ENCODE measurements at regions not wholly inside any gene's neighbourhood (a gene's known extent, or its start where the extent isn't known, plus 50 kb on each side); places are given as distances from the start of the nearest gene placed in this dataset.
"Not testable (repeated sequence)": the region's sequence is repeated elsewhere in the genome, so short reads cannot be mapped to it uniquely, and the experiment has no call there.

DNA sequence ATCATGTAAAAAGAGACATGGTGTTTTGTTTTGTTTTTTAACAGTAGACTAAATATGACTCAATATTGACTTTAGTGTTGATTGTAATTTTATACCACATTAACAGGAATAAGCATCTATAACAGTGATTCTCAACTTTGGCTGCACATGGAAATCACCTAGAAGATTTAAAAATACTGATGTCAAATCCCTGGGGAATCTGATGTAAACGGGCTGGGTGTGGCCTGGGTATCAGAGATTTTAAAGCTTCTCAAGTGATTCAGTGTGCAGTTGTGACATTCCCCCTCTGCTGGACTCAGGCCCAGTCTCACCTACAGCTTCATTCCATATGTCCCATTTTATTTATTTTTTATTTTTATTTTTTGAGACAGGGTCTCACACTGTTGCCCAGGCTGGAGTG is 82.8 kb upstream of the ATP8B1 start:
- H3K27ac Mint-ChIP-seq (ENCODE audit: low read depth), result no peak overlapping the region
- ATAC-seq (replicated peaks; ENCODE audit: extremely low read depth, poor library complexity, severe bottlenecking), result no peak
- DNase-seq (ENCODE audit: low spot score in 2 of 2), result no peak
- H3K4me3 Mint-ChIP-seq, result no peak overlapping the region
- no peaks in the 10 kb centered on the region for H3K36me3 Mint-ChIP-seq (ENCODE audit: insufficient read depth)
- H3K9me3 Mint-ChIP-seq, result no peaks in the 10 kb centered on the region
- H3K27me3 Mint-ChIP-seq, result no peaks in the 10 kb centered on the region
- H3K4me1 Mint-ChIP-seq, result no peaks in the 10 kb centered on the region

GRCh38 chr18:57882465-57882864 is 79.3 kb upstream of the ATP8B1 start:
- no peaks in the 10 kb centered on the region for H3K4me1 Mint-ChIP-seq
- H3K4me3 Mint-ChIP-seq, result no peak overlapping the region
- no peak overlapping the region for H3K27ac Mint-ChIP-seq (ENCODE audit: low read depth)
- no peak for DNase-seq (ENCODE audit: low spot score in 2 of 2)
- H3K9me3 Mint-ChIP-seq, result peaks cover 6% of the 10 kb centered on the region
- no peaks in the 10 kb centered on the region for H3K36me3 Mint-ChIP-seq (ENCODE audit: insufficient read depth)
- ATAC-seq (replicated peaks; ENCODE audit: extremely low read depth, poor library complexity, severe bottlenecking), result no peak
- peaks cover 19% of the 10 kb centered on the region for H3K27me3 Mint-ChIP-seq

DNA sequence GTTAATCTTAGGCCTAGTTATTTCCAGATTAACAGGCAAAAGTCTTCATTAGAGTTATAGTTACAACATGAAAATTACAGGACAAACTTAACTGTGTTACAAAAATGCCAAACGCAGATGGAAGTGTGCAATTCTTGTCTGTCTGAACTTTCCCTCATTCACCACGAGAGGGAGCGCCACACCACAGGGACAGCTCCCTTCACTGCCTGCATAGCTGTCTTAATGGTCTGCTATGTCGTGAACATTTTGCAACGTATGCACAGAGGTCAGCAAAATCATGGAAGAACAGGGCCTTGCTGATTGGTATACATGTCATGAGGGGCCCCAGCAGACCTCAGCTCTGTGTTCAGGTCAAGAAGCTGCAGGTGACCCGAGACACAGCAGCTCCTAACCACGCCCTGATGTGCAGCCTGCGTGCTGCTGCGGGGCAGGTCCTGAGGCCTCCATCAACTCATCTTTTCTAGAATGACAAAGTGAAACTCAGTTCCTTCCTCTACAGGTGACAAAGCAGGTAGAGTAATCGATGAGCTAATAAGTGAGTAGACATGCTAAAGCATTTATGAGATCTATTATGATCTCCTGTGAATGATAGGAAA is 78.8 kb upstream of the ATP8B1 start:
- Mint-ChIP-seq H3K9me3 (peaks cover 6% of the 10 kb centered on the region), H3K27me3 (peaks cover 24% of the 10 kb centered on the region), H3K4me1 (no peaks in the 10 kb centered on the region), H3K4me3 (no peak overlapping the region), H3K27ac (ENCODE audit: low read depth) (no peak overlapping the region), H3K36me3 (ENCODE audit: insufficient read depth) (no peaks in the 10 kb centered on the region)
- DNase-seq (ENCODE audit: low spot score in 2 of 2) (peak in 1 of 2 donors; percentile 17), ATAC-seq (replicated peaks; ENCODE audit: extremely low read depth, poor library complexity, severe bottlenecking) (no peak)

DNA sequence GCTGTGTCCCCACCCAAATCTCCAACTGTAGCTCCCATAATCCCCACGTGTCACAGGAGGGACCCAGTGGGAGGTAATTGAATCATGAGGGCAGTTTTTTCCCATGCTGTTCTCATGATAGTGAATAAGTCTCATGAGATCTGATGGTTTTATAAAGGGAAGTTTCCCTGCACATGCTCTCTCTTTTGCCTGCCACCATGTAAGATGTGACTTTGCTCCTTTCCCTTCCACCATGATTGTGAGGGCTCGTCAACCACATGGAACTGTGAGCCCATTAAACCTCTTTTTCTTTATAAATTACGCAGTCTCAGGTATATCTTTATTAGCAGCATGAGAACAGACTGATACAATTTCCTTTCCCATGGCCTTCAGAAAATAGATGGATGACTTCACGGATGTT is 76.8 kb upstream of the ATP8B1 start:
- not testable (repeated sequence) for H3K4me3 Mint-ChIP-seq; H3K27ac Mint-ChIP-seq (ENCODE audit: low read depth); H3K9me3 Mint-ChIP-seq; H3K36me3 Mint-ChIP-seq (ENCODE audit: insufficient read depth); ATAC-seq (replicated peaks; ENCODE audit: extremely low read depth, poor library complexity, severe bottlenecking); H3K4me1 Mint-ChIP-seq; DNase-seq (ENCODE audit: low spot score in 2 of 2)
- peaks cover 24% of the 10 kb centered on the region for H3K27me3 Mint-ChIP-seq

GRCh38 chr18:57869221-57869620 is 66.1 kb upstream of the ATP8B1 start:
- DNase-seq (ENCODE audit: low spot score in 2 of 2) (no peak), ATAC-seq (replicated peaks; ENCODE audit: extremely low read depth, poor library complexity, severe bottlenecking) (no peak)
- no peaks in the 10 kb centered on the region for H3K36me3 Mint-ChIP-seq (ENCODE audit: insufficient read depth)
- peaks cover 12% of the 10 kb centered on the region for H3K27me3 Mint-ChIP-seq
- no peaks in the 10 kb centered on the region for H3K4me1 Mint-ChIP-seq
- no peak overlapping the region for H3K4me3 Mint-ChIP-seq
- no peak overlapping the region for H3K27ac Mint-ChIP-seq (ENCODE audit: low read depth)
- H3K9me3 Mint-ChIP-seq, result peaks cover 16% of the 10 kb centered on the region

DNA sequence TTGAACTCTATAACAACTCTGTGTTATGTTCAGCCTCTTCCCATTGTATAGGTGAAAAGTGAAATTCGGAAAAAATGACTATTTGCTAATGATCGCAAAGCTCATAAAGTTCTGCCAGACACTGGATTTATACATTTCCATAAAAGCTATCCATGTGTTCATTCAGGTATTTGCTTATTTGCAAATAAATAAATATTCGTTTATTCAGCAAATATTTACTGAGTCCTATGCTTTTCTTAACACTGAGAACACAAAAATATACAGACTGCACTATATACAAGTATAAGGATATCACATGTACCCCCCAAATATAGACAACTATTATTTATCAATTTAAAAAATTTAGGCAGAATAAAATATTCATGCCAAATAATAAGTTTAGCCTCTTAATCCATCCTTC is 63.2 kb upstream of the ATP8B1 start:
- Mint-ChIP-seq H3K4me3 (no peak overlapping the region), H3K9me3 (peaks cover 1% of the 10 kb centered on the region), H3K27ac (ENCODE audit: low read depth) (no peak overlapping the region), H3K27me3 (peaks cover 20% of the 10 kb centered on the region), H3K36me3 (ENCODE audit: insufficient read depth) (no peaks in the 10 kb centered on the region), H3K4me1 (no peaks in the 10 kb centered on the region)
- no peak for DNase-seq (ENCODE audit: low spot score in 2 of 2)
- ATAC-seq (replicated peaks; ENCODE audit: extremely low read depth, poor library complexity, severe bottlenecking), result no peak

GRCh38 chr18:57864615-57865121 is 61.6 kb upstream of the ATP8B1 start:
- H3K4me1 Mint-ChIP-seq, result no peaks in the 10 kb centered on the region
- H3K4me3 Mint-ChIP-seq, result no peak overlapping the region
- ATAC-seq (replicated peaks; ENCODE audit: extremely low read depth, poor library complexity, severe bottlenecking), result no peak
- DNase-seq (ENCODE audit: low spot score in 2 of 2), result no peak
- no peaks in the 10 kb centered on the region for H3K36me3 Mint-ChIP-seq (ENCODE audit: insufficient read depth)
- no peak overlapping the region for H3K27ac Mint-ChIP-seq (ENCODE audit: low read depth)
- no peaks in the 10 kb centered on the region for H3K9me3 Mint-ChIP-seq
- H3K27me3 Mint-ChIP-seq, result peaks cover 20% of the 10 kb centered on the region

DNA sequence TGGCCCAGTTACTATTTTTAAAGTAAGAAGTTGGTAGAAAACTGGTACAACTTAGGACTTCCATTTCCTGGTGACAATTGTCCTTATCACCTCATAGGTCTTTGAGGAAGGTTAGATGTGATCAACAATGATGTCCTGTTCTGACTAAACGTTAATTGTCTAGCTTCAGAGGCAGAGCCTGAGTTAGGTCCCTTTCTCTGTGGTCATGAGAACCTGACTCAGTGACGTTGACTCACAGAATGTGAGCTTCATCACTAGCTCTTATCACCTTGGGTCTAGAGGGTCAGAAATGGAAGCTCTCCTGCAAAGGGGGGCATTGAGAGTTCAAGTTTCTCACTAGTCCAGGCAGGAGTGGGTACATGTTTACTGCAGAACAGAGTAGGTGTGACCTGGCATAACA is 60.6 kb upstream of the ATP8B1 start:
- Mint-ChIP-seq H3K4me3 (no peak overlapping the region), H3K9me3 (no peaks in the 10 kb centered on the region), H3K27ac (ENCODE audit: low read depth) (no peak overlapping the region), H3K36me3 (ENCODE audit: insufficient read depth) (no peaks in the 10 kb centered on the region), H3K27me3 (peaks cover 20% of the 10 kb centered on the region), H3K4me1 (no peaks in the 10 kb centered on the region)
- DNase-seq (ENCODE audit: low spot score in 2 of 2) (no peak), ATAC-seq (replicated peaks; ENCODE audit: extremely low read depth, poor library complexity, severe bottlenecking) (no peak)

DNA sequence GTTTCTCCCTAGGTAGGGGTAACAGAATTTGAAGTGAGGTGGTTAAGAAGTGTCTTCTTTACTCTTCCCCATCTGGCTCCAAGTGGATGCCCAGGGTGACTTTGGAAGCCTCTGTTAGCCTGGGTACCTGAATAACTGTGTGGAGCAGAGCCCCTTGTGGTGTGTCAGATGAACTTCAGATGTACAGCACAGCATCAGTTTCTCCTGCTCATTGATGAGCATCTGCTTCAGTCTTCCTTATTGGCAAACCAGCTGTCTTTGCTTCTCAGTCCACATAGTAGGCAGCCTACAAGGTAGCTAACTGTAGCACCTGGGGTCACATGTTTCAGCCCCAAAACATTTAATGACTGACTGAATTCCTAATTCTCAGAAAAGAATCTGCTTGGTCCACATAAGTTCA is 56.2 kb upstream of the ATP8B1 start:
- no peaks in the 10 kb centered on the region for H3K4me1 Mint-ChIP-seq
- no peaks in the 10 kb centered on the region for H3K36me3 Mint-ChIP-seq (ENCODE audit: insufficient read depth)
- H3K9me3 Mint-ChIP-seq, result peaks cover 5% of the 10 kb centered on the region
- no peak for ATAC-seq (replicated peaks; ENCODE audit: extremely low read depth, poor library complexity, severe bottlenecking)
- H3K27ac Mint-ChIP-seq (ENCODE audit: low read depth), result no peak overlapping the region
- no peak for DNase-seq (ENCODE audit: low spot score in 2 of 2)
- no peak overlapping the region for H3K4me3 Mint-ChIP-seq
- H3K27me3 Mint-ChIP-seq, result peaks cover 18% of the 10 kb centered on the region

- ATAC-seq (replicated peaks; ENCODE audit: extremely low read depth, poor library complexity, severe bottlenecking), result no peak
- peaks cover 5% of the 10 kb centered on the region for H3K9me3 Mint-ChIP-seq
- H3K4me3 Mint-ChIP-seq, result no peak overlapping the region
- no peak overlapping the region for H3K27ac Mint-ChIP-seq (ENCODE audit: low read depth)
- H3K4me1 Mint-ChIP-seq, result no peaks in the 10 kb centered on the region
- peaks cover 8% of the 10 kb centered on the region for H3K27me3 Mint-ChIP-seq
- no peak for DNase-seq (ENCODE audit: low spot score in 2 of 2)
- H3K36me3 Mint-ChIP-seq (ENCODE audit: insufficient read depth), result no peaks in the 10 kb centered on the region
Observed at GRCh38 chr18:57856557-57857280, 53.6 kb upstream of the ATP8B1 start.

DNA sequence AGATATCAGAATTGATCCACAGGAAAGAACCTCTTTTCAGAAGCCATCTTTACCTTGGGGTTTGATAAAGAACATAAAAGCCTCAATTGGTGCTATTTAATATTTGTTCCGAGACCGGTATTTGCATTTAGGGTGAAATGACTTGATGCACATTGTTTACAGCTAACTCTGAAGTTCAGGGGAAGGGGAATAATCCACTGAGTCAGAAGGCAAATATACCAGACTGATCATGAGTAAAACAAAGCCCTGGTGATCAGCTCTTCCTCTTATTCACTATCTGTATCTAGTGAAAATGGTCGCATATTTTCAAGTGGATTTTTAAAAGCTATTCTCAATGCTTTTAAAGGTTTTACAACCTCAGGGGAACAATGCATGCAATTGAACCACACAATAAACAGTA is 53.0 kb upstream of the ATP8B1 start:
- Mint-ChIP-seq H3K4me1 (no peaks in the 10 kb centered on the region), H3K36me3 (ENCODE audit: insufficient read depth) (no peaks in the 10 kb centered on the region), H3K27ac (ENCODE audit: low read depth) (no peak overlapping the region), H3K4me3 (no peak overlapping the region), H3K9me3 (peaks cover 5% of the 10 kb centered on the region), H3K27me3 (peaks cover 8% of the 10 kb centered on the region)
- DNase-seq (ENCODE audit: low spot score in 2 of 2) (no peak), ATAC-seq (replicated peaks; ENCODE audit: extremely low read depth, poor library complexity, severe bottlenecking) (no peak)

DNA sequence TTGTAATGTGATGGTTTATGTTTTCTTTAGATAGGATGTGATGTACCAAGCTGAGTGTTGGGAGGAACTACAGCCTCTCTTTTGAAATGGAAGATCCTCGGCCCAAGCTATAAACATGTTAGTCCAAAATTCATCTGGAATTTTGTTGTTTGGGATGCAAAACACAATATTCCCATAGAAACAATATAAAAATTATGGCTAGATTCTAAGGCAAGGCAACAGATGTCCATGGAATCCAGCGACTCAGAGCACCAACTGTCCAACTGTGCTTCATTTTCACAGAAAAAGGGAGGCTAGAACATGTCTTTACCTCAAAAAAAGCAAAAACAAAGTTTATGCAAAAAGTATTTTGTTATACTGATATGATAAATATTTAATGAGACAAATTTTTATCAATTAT is 52.4 kb upstream of the ATP8B1 start:
- H3K9me3 Mint-ChIP-seq, result peaks cover 5% of the 10 kb centered on the region
- no peak for DNase-seq (ENCODE audit: low spot score in 2 of 2)
- no peak overlapping the region for H3K27ac Mint-ChIP-seq (ENCODE audit: low read depth)
- no peak overlapping the region for H3K4me3 Mint-ChIP-seq
- H3K27me3 Mint-ChIP-seq, result peaks cover 8% of the 10 kb centered on the region
- H3K4me1 Mint-ChIP-seq, result no peaks in the 10 kb centered on the region
- H3K36me3 Mint-ChIP-seq (ENCODE audit: insufficient read depth), result no peaks in the 10 kb centered on the region
- ATAC-seq (replicated peaks; ENCODE audit: extremely low read depth, poor library complexity, severe bottlenecking), result no peak

DNA sequence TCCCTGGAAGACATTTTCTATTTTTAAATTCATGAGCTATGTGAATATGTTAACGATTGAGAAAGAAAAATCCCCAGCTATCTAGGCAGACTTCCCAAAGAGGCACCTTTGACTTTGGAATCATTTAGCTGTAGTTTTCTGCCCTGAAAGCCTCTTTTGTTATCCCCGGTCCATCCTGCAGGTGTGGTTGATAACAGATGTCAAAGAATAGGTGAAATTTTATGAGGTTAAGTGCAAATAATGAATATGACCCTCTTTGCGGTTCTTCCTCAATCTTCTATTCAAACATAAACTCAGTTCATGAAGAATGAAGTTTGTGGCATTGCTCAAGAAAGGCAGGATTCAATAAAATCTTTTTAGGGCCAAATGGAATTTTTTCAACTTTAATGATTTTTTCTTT is 51.6 kb upstream of the ATP8B1 start:
- H3K9me3 Mint-ChIP-seq, result peaks cover 5% of the 10 kb centered on the region
- ATAC-seq (replicated peaks; ENCODE audit: extremely low read depth, poor library complexity, severe bottlenecking) (no peak), DNase-seq (ENCODE audit: low spot score in 2 of 2) (no peak)
- no peak overlapping the region for H3K4me3 Mint-ChIP-seq
- no peaks in the 10 kb centered on the region for H3K36me3 Mint-ChIP-seq (ENCODE audit: insufficient read depth)
- H3K4me1 Mint-ChIP-seq, result no peaks in the 10 kb centered on the region
- no peak overlapping the region for H3K27ac Mint-ChIP-seq (ENCODE audit: low read depth)
- H3K27me3 Mint-ChIP-seq, result peaks cover 8% of the 10 kb centered on the region
